HUES64 (cell line): ENCODE measurements at regions not wholly inside any gene's neighbourhood (a gene's known extent, or its start where the extent isn't known, plus 50 kb on each side); places are given as distances from the start of the nearest gene placed in this dataset.

Experiments
- H3K27ac ChIP-seq: 2 replicates; pipeline ENCODE4 v1.7.0; 2013; ENCODE audit warnings: low read depth, low read length, inconsistent platforms
- H3K27me3 ChIP-seq: 2 replicates; pipeline ENCODE4 v1.6.1; 2013; ENCODE audit warnings: mild to moderate bottlenecking, low read length; ENCODE audit not compliant: insufficient read depth
- H3K36me3 ChIP-seq: 2 replicates; pipeline ENCODE4 v1.6.1; 2013; ENCODE audit warnings: mild to moderate bottlenecking, low read length; ENCODE audit not compliant: insufficient read depth
- H3K4me1 ChIP-seq: 2 replicates; pipeline ENCODE4 v1.6.1; 2013; ENCODE audit warnings: mild to moderate bottlenecking, low read length, moderate library complexity; ENCODE audit not compliant: insufficient read depth
- H3K4me3 ChIP-seq: 2 replicates; pipeline ENCODE4 v1.5.1; 2013; ENCODE audit warnings: mild to moderate bottlenecking, low read length, moderate library complexity
- H3K9ac ChIP-seq: 2 replicates; pipeline ENCODE4 v1.6.1; 2013; ENCODE audit warnings: mild to moderate bottlenecking, low read depth, low read length
- H3K9me3 ChIP-seq: 2 replicates; pipeline ENCODE4 v1.6.1; 2013; ENCODE audit warnings: low read depth, low read length; ENCODE audit not compliant: insufficient read depth
- WGBS: fragments of 150-250, 120-280 bp; methylation state at CpG from one replicate; pipeline ENCODE4 v1.1.7; 2013; ENCODE audit warnings: missing lambda C conversion rate; 5-methylcytosine and 5-hydroxymethylcytosine counted together

DNA sequence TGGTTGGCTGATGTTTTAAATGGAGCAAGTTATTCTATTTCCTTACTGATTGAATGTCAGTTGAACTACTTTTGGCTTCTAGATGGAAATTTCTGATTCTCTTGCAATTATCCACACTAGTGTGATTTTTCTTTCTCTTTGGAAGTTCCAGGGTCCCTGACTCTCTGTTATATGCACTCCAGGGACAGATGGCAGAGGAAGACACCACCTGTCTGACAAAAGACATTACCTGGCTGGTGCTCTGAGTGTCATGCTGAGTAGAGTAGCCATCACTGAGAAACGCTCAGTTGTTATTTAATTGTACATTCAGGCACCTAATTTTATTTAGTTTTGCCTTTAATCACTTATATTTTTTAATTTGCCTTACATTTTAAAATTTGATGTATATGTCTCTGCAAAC, 105.4 kb upstream of the TLL1 start:
- no peak overlapping the region for H3K27ac ChIP-seq
- WGBS: 100% methylated on average over 1 of the region's 1 CpG
- no peaks in the 10 kb centered on the region for H3K36me3 ChIP-seq
- H3K9me3 ChIP-seq: no peaks in the 10 kb centered on the region
- H3K27me3 ChIP-seq: no peaks in the 10 kb centered on the region
- H3K4me3 ChIP-seq: no peak overlapping the region
- no peak overlapping the region for H3K9ac ChIP-seq
- H3K4me1 ChIP-seq: no peaks in the 10 kb centered on the region

- Histone ChIP-seq H3K36me3 (no peaks in the 10 kb centered on the region), H3K4me3 (no peak overlapping the region), H3K9me3 (no peaks in the 10 kb centered on the region), H3K9ac (no peak overlapping the region), H3K27me3 (no peaks in the 10 kb centered on the region), H3K27ac (no peak overlapping the region), H3K4me1 (no peaks in the 10 kb centered on the region)
- WGBS: 96% methylated on average over 2 of the region's 3 CpGs
Measured at GRCh38 chr4:165768281-165768680, 104.8 kb upstream of the TLL1 start.

GRCh38 chr4:165774326-165774725, 98.7 kb upstream of the TLL1 start:
- Histone ChIP-seq H3K9me3 (no peaks in the 10 kb centered on the region), H3K4me1 (no peaks in the 10 kb centered on the region), H3K9ac (no peak overlapping the region), H3K4me3 (no peak overlapping the region), H3K27ac (no peak overlapping the region), H3K27me3 (no peaks in the 10 kb centered on the region), H3K36me3 (no peaks in the 10 kb centered on the region)
- 100% methylated on average over 1 of the region's 1 CpG for whole genome bisulfite sequencing

DNA sequence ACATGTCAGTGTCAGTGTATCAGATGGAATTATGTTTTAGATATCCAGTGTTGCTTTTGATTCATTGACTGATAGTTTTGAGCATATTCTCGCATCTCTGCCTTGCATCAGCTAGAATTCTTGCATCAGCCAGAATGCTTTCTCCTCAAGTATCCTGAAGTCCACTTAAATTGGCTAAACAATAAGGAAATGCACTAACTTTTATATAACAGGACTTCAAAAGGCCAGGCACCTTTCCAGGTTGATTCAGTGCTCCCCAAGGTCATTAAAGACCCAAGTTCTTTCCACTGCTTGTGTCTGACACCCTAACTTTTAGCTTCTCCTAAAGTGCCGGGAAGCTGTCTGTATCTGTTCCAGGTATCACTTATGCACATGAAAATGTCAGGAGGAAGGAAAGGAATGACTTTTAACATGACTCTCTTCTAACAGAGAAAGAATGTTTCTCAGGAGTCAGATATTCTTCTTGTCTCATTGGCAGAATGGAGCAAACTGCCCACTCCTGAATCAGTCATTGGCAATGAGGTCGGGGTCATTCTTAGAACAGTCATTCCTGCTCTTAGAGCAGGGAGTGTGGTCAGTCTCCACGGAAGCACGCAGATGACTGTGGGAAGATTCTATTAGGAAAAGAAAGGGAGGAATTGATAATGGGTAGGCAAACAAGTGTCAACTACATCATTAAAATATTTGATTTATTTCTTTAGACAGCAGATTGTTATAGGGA, 92.9 kb upstream of the TLL1 start:
- Histone ChIP-seq H3K4me3 (no peak overlapping the region), H3K9me3 (no peaks in the 10 kb centered on the region)
- WGBS: 95% methylated on average over 5 of the region's 5 CpGs

DNA sequence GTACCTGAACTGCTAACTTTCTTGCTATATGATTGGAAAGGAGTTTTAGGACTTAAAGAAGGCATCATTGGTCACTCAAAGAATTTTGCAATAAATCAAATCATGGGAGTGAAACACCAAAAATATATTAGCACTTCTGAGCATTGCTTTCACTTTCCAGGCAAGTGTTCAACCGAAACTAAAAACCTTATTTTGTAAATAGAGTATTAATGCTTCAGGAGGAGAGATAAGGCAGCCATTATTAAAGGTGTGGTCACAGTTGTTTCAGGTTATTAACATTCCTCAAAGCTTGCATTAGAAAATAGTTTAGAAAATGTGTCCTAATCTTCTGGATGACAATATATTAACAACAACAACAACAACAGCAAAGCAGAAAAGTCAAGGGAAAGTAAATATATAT, 92.3 kb upstream of the TLL1 start:
- no peak overlapping the region for H3K4me3 ChIP-seq
- H3K27ac ChIP-seq: no peak overlapping the region
- H3K9me3 ChIP-seq: no peaks in the 10 kb centered on the region
- peaks cover 10% of the 10 kb centered on the region for H3K4me1 ChIP-seq
- 100% methylated on average over 1 of the region's 1 CpG for WGBS
- H3K27me3 ChIP-seq: no peaks in the 10 kb centered on the region
- no peaks in the 10 kb centered on the region for H3K36me3 ChIP-seq
- no peak overlapping the region for H3K9ac ChIP-seq

More for the DNA sequence above, 92.9 kb upstream of the TLL1 start:
- Histone ChIP-seq H3K27ac (no peak overlapping the region), H3K9ac (no peak overlapping the region), H3K4me1 (peaks cover 10% of the 10 kb centered on the region), H3K27me3 (no peaks in the 10 kb centered on the region), H3K36me3 (no peaks in the 10 kb centered on the region)

GRCh38 chr4:165782623-165783022, 90.4 kb upstream of the TLL1 start:
- H3K27ac ChIP-seq: no peak overlapping the region
- H3K4me3 ChIP-seq: no peak overlapping the region
- no peaks in the 10 kb centered on the region for H3K27me3 ChIP-seq
- H3K36me3 ChIP-seq: no peaks in the 10 kb centered on the region
- H3K9me3 ChIP-seq: no peaks in the 10 kb centered on the region
- H3K9ac ChIP-seq: no peak overlapping the region
- H3K4me1 ChIP-seq: peaks cover 10% of the 10 kb centered on the region

DNA sequence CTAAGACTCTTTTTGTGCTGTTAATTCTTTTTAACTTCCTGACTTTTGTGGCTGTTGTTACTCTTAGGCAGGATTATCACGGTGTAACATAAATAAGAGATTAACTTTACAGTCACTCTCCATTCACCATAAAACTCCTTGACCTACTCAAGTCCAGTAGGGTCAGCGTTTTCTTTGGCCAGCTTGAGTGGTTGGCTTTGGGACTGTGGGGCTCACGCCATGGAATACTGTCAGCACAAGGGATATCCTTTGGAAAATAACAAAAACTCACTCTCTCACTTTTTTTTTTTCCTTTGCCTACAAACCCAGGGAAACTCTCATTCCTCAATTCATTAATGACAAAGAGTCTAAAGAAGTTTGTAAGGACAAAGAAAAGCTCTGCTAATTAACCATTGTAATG, 89.4 kb upstream of the TLL1 start:
- Histone ChIP-seq H3K9ac (no peak overlapping the region), H3K9me3 (no peaks in the 10 kb centered on the region), H3K4me3 (no peak overlapping the region), H3K4me1 (peaks cover 10% of the 10 kb centered on the region), H3K36me3 (no peaks in the 10 kb centered on the region), H3K27me3 (no peaks in the 10 kb centered on the region), H3K27ac (peak overlapping the region; percentile 37; the same call in 1 of the 2 replicates)
- 84% methylated on average over 2 of the region's 3 CpGs for WGBS

DNA sequence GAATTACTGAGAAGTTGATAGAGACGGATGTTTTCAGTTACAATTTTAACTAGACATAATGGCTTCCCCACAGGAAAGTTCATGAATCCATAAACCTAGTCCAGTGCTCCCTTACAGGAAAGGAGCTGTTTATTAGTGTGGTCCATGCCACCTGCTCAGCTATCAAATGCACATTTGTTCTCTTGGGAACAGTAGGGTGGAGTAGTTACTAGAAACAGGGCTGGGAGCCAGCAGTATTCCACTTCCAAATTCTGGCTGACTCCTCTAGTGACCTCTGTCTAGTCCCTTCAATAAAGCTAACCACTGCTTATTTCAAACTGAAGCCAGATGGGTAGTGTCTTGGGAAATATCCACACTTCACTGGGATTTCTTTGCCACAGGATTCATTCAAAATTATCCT, 88.4 kb upstream of the TLL1 start:
- Histone ChIP-seq H3K36me3 (no peaks in the 10 kb centered on the region), H3K9ac (no peak overlapping the region), H3K27me3 (no peaks in the 10 kb centered on the region), H3K9me3 (no peaks in the 10 kb centered on the region), H3K4me3 (no peak overlapping the region), H3K4me1 (peaks cover 10% of the 10 kb centered on the region), H3K27ac (no peak overlapping the region)
- WGBS: no CpG with 5 or more reads among the region's 1 CpG

- WGBS: 60% methylated on average over 2 of the region's 2 CpGs
- H3K4me3 ChIP-seq: no peak overlapping the region
- H3K27ac ChIP-seq: no peak overlapping the region
- no peaks in the 10 kb centered on the region for H3K9me3 ChIP-seq
- peaks cover 10% of the 10 kb centered on the region for H3K4me1 ChIP-seq
- H3K9ac ChIP-seq: no peak overlapping the region
- H3K36me3 ChIP-seq: no peaks in the 10 kb centered on the region
- H3K27me3 ChIP-seq: no peaks in the 10 kb centered on the region
Measured at GRCh38 chr4:165785337-165785736, 87.7 kb upstream of the TLL1 start.

- Histone ChIP-seq H3K9ac (no peak overlapping the region), H3K4me1 (peaks cover 10% of the 10 kb centered on the region), H3K27ac (no peak overlapping the region), H3K36me3 (no peaks in the 10 kb centered on the region), H3K27me3 (no peaks in the 10 kb centered on the region), H3K4me3 (no peak overlapping the region), H3K9me3 (no peaks in the 10 kb centered on the region)
- WGBS: 87% methylated on average over 3 of the region's 4 CpGs
Measured at GRCh38 chr4:165787516-165788274, 85.3 kb upstream of the TLL1 start.

DNA sequence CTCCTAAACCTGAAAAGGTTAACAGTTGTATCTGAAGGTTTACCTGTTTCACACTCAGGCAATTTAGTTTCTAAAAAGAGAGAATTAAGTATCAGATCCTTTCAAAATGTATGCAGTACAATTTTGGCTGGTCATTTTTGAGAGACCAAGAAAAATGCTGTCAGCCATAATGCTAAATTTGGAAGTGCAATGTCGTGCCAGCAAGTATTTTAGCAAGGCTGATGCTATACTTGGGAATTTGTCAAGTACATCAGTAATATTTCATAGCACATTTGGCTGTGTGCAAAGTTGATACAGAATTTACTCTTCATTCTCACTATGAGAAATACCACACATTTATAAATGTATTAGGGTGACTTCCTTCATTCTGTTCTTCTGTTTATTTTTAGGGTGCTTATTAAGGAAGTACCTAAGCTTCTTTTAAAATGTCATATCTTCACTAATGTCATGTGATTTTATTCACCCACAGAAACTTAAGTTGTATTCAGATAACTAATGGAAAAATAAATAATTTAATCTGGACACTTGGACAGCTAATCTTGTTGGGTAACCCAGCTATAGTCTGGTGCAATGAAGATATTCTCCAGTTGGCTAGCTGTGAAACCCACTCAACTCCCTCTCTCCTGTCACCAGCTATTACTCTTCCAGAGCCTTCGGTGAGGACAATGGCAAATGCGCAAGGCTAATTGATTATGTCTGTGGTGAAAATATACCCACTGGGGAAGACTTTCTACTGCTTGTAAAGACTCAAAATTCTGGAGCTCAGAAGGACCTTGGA, 84.2 kb upstream of the TLL1 start:
- H3K9ac ChIP-seq: no peak overlapping the region
- 95% methylated on average over 3 of the region's 3 CpGs for WGBS
- no peaks in the 10 kb centered on the region for H3K27me3 ChIP-seq
- no peaks in the 10 kb centered on the region for H3K36me3 ChIP-seq
- H3K9me3 ChIP-seq: no peaks in the 10 kb centered on the region
- H3K27ac ChIP-seq: no peak overlapping the region
- H3K4me1 ChIP-seq: peaks cover 3% of the 10 kb centered on the region
- no peak overlapping the region for H3K4me3 ChIP-seq
